GM18502 (cell line): ENCODE measurements at regions not wholly inside any gene's neighbourhood (a gene's known extent, or its start where the extent isn't known, plus 50 kb on each side); places are given as distances from the start of the nearest gene placed in this dataset.

Experiments used
- ATAC-seq: cut with Tn5 transposase; IDR thresholded peaks from one replicate; pipeline ENCODE4 v1.9.1; 2021; ENCODE audit warnings: mild to moderate bottlenecking; ENCODE audit not compliant: unreplicated experiment, poor library complexity

- no peak for ATAC-seq
Observed at GRCh38 chrX:14209034-14209433, 179.3 kb upstream of the GEMIN8 start.

- ATAC-seq = no peak
Observed at GRCh38 chrX:14194711-14195110, 165.0 kb upstream of the GEMIN8 start.

GRCh38 chrX:14193547-14193946, 163.9 kb upstream of the GEMIN8 start:
- ATAC-seq = no peak

GRCh38 chrX:14173873-14174272, 144.2 kb upstream of the GEMIN8 start:
- ATAC-seq = no peak

GRCh38 chrX:14164828-14165227, 135.1 kb upstream of the GEMIN8 start:
- ATAC-seq = no peak

- no peak for ATAC-seq
Observed at GRCh38 chrX:14125462-14125861, 95.8 kb upstream of the GEMIN8 start.

- ATAC-seq = no peak
Observed at GRCh38 chrX:14124562-14124961, 94.9 kb upstream of the GEMIN8 start.

GRCh38 chrX:14095702-14096101, 66.0 kb upstream of the GEMIN8 start:
- ATAC-seq = peak; percentile 93

- ATAC-seq = no peak
Observed at GRCh38 chrX:14094191-14094590, 64.5 kb upstream of the GEMIN8 start.

- no peak for ATAC-seq
Observed at GRCh38 chrX:14084466-14084865, 54.8 kb upstream of the GEMIN8 start.

GRCh38 chrX:14083783-14084182, 54.1 kb upstream of the GEMIN8 start:
- ATAC-seq = no peak

- ATAC-seq = no peak
Observed at GRCh38 chrX:14079891-14080430, 50.3 kb upstream of the GEMIN8 start.
